Activated naive CD8-positive, alpha-beta T cell treated with anti-CD3 and anti-CD28 coated beads, Interleukin-2, amount 10 ng/mL, durations not matched to agents 7 days and 5 days (primary cell): ENCODE measurements at regions not wholly inside any gene's neighbourhood (a gene's known extent, or its start where the extent isn't known, plus 50 kb on each side); places are given as distances from the start of the nearest gene placed in this dataset.

Source experiments
- ATAC-seq: fragments of 150-1000 bp; cut with Tn5 transposase; one replicate; pipeline ENCODE4 v1.10.0; 2021; ENCODE audit warnings: low read depth, moderate library complexity
- POLR2A ChIA-PET: fragments of 350-600 bp; sonication (Branson Sonifier 250); formaldehyde crosslinking; loops from one replicate; lab custom pipeline; 2021; ENCODE audit warnings: antibody characterized with exemption; lab: Charles Lee
- DNase-seq: peaks from one replicate; pipeline ENCODE4 v3.0.0; 2021
- H3K27ac Mint-ChIP-seq: one replicate; pipeline ENCODE4 v1.8.0; 2022; ENCODE audit warnings: mild to moderate bottlenecking, mixed read lengths
- H3K27me3 Mint-ChIP-seq: one replicate; pipeline ENCODE4 v1.8.0; 2022; ENCODE audit warnings: mild to moderate bottlenecking, moderate library complexity, mixed read lengths
- H3K36me3 Mint-ChIP-seq: one replicate; pipeline ENCODE4 v1.8.0; 2021; ENCODE audit warnings: mild to moderate bottlenecking, mixed read lengths
- H3K4me1 Mint-ChIP-seq: one replicate; pipeline ENCODE4 v1.8.0; 2021; ENCODE audit warnings: mixed read lengths
- H3K4me3 Mint-ChIP-seq: one replicate; pipeline ENCODE4 v1.8.0; 2022; ENCODE audit warnings: mild to moderate bottlenecking, moderate library complexity, mixed read lengths
- H3K9me3 Mint-ChIP-seq: one replicate; pipeline ENCODE4 v1.8.0; 2021; ENCODE audit warnings: mixed read lengths

- Mint-ChIP-seq H3K4me1 (no peaks in the 10 kb centered on the region), H3K36me3 (no peaks in the 10 kb centered on the region), H3K27me3 (no peaks in the 10 kb centered on the region), H3K4me3 (no peak overlapping the region), H3K27ac (no peak overlapping the region), H3K9me3 (no peaks in the 10 kb centered on the region)
- POLR2A ChIA-PET, result no interaction called here
- no peak for DNase-seq
- no peak for ATAC-seq
Observed at GRCh38 chr7:19322002-19322401, 176.8 kb upstream of the FERD3L start.

DNA sequence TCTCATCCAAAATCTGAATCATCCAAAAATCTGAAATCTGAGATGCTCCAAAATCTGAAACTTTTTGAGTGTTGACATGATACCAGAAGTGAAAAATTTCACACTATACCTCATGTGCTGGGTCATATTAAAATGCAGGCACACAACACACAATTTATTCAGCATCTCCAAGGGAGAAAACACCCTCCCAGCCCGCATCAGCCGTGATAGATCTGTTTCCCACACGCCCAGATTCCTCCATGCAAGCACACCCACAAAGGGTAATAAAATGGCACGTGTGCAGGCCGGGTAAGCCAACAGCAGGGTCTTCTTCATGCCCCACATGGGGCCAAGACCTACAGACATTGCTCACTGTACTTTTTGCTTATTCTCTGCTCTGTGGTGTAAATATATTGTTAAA is 173.1 kb upstream of the FERD3L start:
- Mint-ChIP-seq H3K4me3 (no peak overlapping the region), H3K36me3 (no peaks in the 10 kb centered on the region), H3K4me1 (no peaks in the 10 kb centered on the region), H3K9me3 (no peaks in the 10 kb centered on the region), H3K27me3 (no peaks in the 10 kb centered on the region), H3K27ac (no peak overlapping the region)
- POLR2A ChIA-PET, result no interaction called here
- DNase-seq (no peak), ATAC-seq (no peak)

- no peak for ATAC-seq
- Mint-ChIP-seq H3K4me3 (no peak overlapping the region), H3K27me3 (no peaks in the 10 kb centered on the region), H3K4me1 (no peaks in the 10 kb centered on the region), H3K9me3 (no peaks in the 10 kb centered on the region), H3K27ac (no peak overlapping the region), H3K36me3 (no peaks in the 10 kb centered on the region)
- no peak for DNase-seq
- POLR2A ChIA-PET, result no interaction called here
Observed at GRCh38 chr7:19317461-19317860, 172.2 kb upstream of the FERD3L start.

GRCh38 chr7:19312416-19312815 is 167.2 kb upstream of the FERD3L start:
- Mint-ChIP-seq H3K27me3 (no peaks in the 10 kb centered on the region), H3K27ac (no peak overlapping the region), H3K36me3 (no peaks in the 10 kb centered on the region), H3K4me1 (no peaks in the 10 kb centered on the region), H3K4me3 (no peak overlapping the region), H3K9me3 (no peaks in the 10 kb centered on the region)
- ATAC-seq (no peak), DNase-seq (no peak)
- POLR2A ChIA-PET, result no interaction called here

DNA sequence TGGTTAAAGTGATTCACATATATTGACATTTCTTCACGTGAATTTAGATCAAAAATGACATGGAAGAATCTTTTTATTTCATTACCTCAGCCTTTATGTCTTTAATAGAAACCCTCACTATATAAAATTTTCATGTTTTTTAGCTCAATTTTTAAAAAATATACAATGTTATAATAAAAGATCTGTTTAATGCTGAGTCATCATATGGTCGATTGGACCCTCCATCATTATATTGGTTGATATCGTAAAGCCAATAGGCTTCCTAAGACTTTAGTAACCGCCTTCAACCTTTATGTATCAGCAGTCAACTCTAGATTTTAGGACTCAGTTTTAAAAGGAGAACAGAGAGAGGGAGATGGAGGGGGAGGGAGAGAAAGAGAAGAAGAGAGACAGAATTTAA is 162.3 kb upstream of the FERD3L start:
- H3K36me3 Mint-ChIP-seq, result no peaks in the 10 kb centered on the region
- no peaks in the 10 kb centered on the region for H3K27me3 Mint-ChIP-seq
- no peak overlapping the region for H3K4me3 Mint-ChIP-seq
- no peak for DNase-seq
- ATAC-seq, result no peak
- no peak overlapping the region for H3K27ac Mint-ChIP-seq
- POLR2A ChIA-PET, result no interaction called here
- H3K4me1 Mint-ChIP-seq, result no peaks in the 10 kb centered on the region
- peaks cover 1% of the 10 kb centered on the region for H3K9me3 Mint-ChIP-seq

DNA sequence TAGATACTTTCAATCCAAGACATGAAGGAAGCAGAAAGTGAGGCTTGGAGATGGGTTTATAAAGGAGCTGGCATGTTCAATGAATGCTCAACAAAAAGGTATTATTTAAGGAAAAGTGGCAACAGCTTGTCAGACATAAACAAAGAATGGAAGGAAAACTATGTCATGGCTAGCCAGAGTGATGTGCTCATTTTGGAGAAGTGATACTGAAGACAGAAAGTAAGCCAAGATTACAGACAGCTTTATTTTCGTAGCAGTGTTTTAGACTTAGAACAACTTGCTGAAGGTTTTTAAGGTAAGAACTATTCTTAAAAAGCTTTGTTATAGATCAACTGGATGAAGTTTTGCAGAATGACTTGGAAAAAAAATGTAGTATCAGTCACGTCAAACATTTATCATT is 160.5 kb upstream of the FERD3L start:
- DNase-seq (no peak), ATAC-seq (no peak)
- Mint-ChIP-seq H3K27ac (no peak overlapping the region), H3K27me3 (no peaks in the 10 kb centered on the region), H3K4me3 (no peak overlapping the region), H3K9me3 (peaks cover 1% of the 10 kb centered on the region), H3K36me3 (no peaks in the 10 kb centered on the region), H3K4me1 (no peaks in the 10 kb centered on the region)
- POLR2A ChIA-PET, result no interaction called here

DNA sequence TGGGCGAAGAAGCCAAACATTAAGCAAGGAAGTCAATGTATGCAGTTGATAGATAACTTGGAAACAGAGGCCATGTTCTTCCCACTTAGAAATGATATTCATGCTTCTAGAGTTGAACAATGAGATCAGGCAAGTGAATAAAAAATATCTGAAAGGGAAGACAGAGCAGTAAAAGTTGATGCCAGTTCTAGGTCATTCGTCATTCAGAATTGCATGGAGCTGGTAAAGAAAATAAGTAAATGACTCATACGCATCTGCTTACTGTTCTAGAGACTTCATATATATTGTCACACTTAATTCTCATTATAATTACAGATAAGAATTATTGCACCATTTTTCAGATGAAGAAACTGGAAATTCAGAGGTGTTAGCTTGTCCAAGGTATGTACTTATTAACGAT is 158.9 kb upstream of the FERD3L start:
- Mint-ChIP-seq H3K9me3 (peaks cover 1% of the 10 kb centered on the region), H3K36me3 (no peaks in the 10 kb centered on the region), H3K27me3 (no peaks in the 10 kb centered on the region), H3K27ac (no peak overlapping the region), H3K4me1 (no peaks in the 10 kb centered on the region), H3K4me3 (no peak overlapping the region)
- DNase-seq, result no peak
- no peak for ATAC-seq
- POLR2A ChIA-PET, result no interaction called here

DNA sequence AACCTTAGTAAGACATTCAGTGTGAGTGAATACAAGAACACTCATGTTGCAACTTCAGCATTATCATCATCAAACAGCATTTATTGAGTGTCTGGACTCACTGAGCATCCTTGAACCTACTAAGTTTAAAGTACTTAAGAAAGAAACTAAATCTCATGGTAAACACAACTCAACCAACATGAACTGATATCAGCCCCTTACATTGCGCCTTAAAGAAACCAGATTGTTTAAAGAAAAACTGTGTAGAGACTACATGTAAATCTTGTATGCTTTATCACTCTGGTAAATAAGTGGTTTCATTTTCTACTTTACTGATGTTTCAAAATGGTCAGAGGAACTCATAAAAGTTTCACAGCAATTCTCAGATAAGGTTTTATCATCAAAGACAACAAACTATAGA is 157.5 kb upstream of the FERD3L start:
- POLR2A ChIA-PET, result no interaction called here
- Mint-ChIP-seq H3K36me3 (no peaks in the 10 kb centered on the region), H3K4me3 (no peak overlapping the region), H3K4me1 (no peaks in the 10 kb centered on the region), H3K27ac (no peak overlapping the region), H3K9me3 (peaks cover 1% of the 10 kb centered on the region), H3K27me3 (no peaks in the 10 kb centered on the region)
- DNase-seq, result no peak
- no peak for ATAC-seq

DNA sequence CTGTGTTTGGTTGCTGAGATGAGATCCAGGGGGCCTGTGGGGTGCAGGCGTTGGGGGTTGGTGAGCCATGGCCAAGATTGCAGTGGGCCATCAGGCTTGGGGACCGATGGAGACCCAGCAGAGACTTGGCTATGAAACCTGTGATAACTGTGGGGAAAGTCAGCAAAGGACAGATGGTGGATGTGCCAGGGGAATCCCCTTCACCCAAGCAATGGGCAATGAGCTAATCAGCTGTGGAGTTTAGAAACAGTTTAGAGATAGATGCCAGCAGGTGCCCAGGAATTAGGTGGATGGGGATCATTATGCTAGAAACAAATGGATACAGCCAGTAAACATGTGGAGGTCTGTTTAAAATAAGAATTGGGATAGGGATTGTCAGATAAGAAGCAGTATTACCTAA is 151.4 kb upstream of the FERD3L start:
- Mint-ChIP-seq H3K9me3 (no peaks in the 10 kb centered on the region), H3K27me3 (no peaks in the 10 kb centered on the region), H3K4me3 (no peak overlapping the region), H3K27ac (no peak overlapping the region), H3K4me1 (no peaks in the 10 kb centered on the region), H3K36me3 (no peaks in the 10 kb centered on the region)
- ATAC-seq, result no peak
- no peak for DNase-seq
- POLR2A ChIA-PET, result no interaction called here

DNA sequence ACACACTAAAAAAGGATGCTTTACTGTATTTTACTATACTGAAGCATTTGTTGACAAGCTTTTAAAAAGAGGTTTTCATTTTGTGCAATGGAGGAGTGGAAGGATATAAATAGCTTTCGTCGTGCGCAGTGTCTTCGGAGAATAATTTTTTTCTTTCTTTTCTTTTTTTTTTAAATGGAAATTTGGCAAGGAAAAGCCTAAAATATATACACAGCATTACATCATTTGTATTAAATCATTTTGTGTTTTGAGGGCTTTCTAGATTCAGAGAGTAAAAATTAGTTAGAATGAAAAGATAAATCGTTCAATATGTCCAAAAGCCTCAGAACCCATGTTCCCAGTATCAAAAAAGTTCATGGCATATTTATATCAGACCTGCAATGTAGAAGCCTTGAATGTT is 150.2 kb upstream of the FERD3L start:
- POLR2A ChIA-PET, result no interaction called here
- Mint-ChIP-seq H3K4me1 (no peaks in the 10 kb centered on the region), H3K27ac (no peak overlapping the region), H3K27me3 (no peaks in the 10 kb centered on the region), H3K36me3 (no peaks in the 10 kb centered on the region), H3K9me3 (no peaks in the 10 kb centered on the region), H3K4me3 (no peak overlapping the region)
- ATAC-seq (no peak), DNase-seq (no peak)

- POLR2A ChIA-PET, result no interaction called here
- no peak for ATAC-seq
- H3K4me1 Mint-ChIP-seq, result no peaks in the 10 kb centered on the region
Observed at GRCh38 chr7:19294619-19295018, 149.4 kb upstream of the FERD3L start.

DNA sequence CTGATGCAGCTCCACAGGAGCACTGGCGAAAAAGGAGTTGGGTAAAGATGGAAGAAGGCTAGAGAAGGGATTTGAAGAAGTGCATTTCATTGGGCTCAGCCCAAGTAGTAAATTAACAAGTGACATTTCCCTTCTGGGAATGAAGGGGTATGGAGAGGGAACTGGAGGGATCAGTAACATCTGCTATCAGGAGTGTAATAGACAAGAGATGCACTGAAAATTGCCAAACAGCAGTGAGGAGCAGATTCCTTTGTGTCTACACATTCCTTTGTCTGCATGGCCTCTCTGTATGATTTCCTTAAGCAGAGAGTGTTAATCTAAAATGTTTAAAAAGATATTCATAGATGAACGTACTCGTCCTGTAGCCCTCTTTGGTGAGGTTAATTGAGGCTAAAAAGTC is 148.2 kb upstream of the FERD3L start:
- no peak overlapping the region for H3K4me3 Mint-ChIP-seq
- H3K27ac Mint-ChIP-seq, result no peak overlapping the region
- no peaks in the 10 kb centered on the region for H3K4me1 Mint-ChIP-seq
- H3K27me3 Mint-ChIP-seq, result no peaks in the 10 kb centered on the region
- no peaks in the 10 kb centered on the region for H3K9me3 Mint-ChIP-seq
- no peak for DNase-seq
- no peak for ATAC-seq
- H3K36me3 Mint-ChIP-seq, result no peaks in the 10 kb centered on the region
- POLR2A ChIA-PET, result no interaction called here

More at GRCh38 chr7:19294619-19295018, 149.4 kb upstream of the FERD3L start:
- DNase-seq, result no peak
- H3K27ac Mint-ChIP-seq, result no peak overlapping the region
- no peaks in the 10 kb centered on the region for H3K36me3 Mint-ChIP-seq
- H3K4me3 Mint-ChIP-seq, result no peak overlapping the region
- H3K9me3 Mint-ChIP-seq, result no peaks in the 10 kb centered on the region
- no peaks in the 10 kb centered on the region for H3K27me3 Mint-ChIP-seq

DNA sequence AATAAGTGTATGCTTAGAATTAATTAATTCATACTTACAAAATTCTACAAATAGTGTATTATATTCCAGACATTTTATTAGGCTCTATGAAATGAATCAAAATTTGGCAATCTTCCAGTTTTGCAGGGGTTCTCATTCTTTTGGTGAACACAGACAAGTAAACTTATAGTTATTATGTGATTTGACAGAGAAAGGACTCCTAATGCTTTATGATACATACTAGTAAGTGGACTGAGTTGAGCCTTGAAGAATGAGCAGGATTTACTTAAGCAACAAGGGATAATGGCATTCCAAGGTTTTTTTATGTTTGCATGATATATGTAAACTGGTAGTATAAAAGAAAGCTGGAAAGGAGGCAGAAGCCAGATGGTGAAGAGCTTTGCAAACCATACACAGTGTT is 145.7 kb upstream of the FERD3L start:
- H3K4me1 Mint-ChIP-seq, result no peaks in the 10 kb centered on the region
- DNase-seq (no peak), ATAC-seq (no peak)
- POLR2A ChIA-PET, result no interaction called here
- H3K27me3 Mint-ChIP-seq, result no peaks in the 10 kb centered on the region
- H3K9me3 Mint-ChIP-seq, result no peaks in the 10 kb centered on the region
- H3K4me3 Mint-ChIP-seq, result no peak overlapping the region
- H3K27ac Mint-ChIP-seq, result no peak overlapping the region
- no peaks in the 10 kb centered on the region for H3K36me3 Mint-ChIP-seq

DNA sequence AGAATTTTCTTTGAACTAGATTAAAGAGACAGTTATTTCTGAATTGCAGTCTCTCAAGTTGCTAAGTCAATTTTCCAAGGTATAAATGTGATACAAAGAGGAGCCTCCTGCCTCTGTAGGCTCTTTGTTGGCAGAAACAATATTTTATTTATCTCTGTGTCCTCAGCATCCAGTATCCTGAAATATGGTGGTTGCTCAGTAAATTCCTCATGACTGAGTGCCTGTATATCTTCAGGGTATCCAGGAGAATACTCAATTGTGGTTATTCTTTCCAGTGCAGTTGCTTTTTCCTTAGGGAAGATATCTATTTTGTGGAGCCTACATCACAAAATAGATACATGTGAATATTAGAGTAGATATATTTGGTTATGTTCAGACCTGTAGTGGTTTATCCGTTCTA is 144.8 kb upstream of the FERD3L start:
- Mint-ChIP-seq H3K4me3 (no peak overlapping the region), H3K27me3 (no peaks in the 10 kb centered on the region), H3K9me3 (no peaks in the 10 kb centered on the region), H3K27ac (no peak overlapping the region), H3K36me3 (no peaks in the 10 kb centered on the region), H3K4me1 (no peaks in the 10 kb centered on the region)
- DNase-seq, result no peak
- POLR2A ChIA-PET, result no interaction called here
- no peak for ATAC-seq

DNA sequence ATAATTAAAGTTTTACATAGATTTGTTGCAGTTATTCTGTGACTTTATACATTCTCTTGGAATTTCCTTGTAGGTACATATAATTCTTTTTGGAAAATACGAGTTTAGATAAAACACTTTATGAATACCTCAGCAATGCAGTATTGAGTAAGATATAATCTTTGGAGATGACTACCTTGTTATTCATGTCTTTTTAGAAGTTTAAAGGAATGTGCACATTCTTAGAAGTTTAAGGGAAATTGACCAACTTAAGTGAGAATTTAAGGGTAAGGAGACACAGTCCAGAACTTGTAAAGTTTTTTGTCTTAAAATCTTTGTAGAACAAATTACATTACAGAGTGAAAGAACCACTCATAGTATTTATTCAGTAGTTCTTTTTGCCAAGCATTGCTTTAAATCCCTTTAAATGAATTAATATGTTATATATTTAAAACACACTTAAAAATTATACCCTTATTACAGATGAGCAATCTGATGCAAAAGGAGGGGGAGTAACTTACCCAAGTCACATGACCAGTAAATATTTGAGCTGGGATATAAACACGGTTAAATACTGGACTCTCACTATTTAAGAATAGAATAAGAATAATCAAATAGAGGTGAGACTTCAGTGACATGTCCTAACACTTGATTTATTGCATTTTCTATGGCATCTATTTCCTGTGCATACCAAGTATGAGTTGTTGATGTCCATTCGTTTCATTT is 139.5 kb upstream of the FERD3L start:
- H3K4me3 Mint-ChIP-seq, result no peak overlapping the region
- no peak for DNase-seq
- no peaks in the 10 kb centered on the region for H3K27me3 Mint-ChIP-seq
- no peaks in the 10 kb centered on the region for H3K36me3 Mint-ChIP-seq
- POLR2A ChIA-PET, result no interaction called here
- H3K4me1 Mint-ChIP-seq, result no peaks in the 10 kb centered on the region
- H3K27ac Mint-ChIP-seq, result no peak overlapping the region
- H3K9me3 Mint-ChIP-seq, result peaks cover 2% of the 10 kb centered on the region
- no peak for ATAC-seq
